Uterus (tissue), 2 donors: ENCODE measurements at regions not wholly inside any gene's neighbourhood (a gene's known extent, or its start where the extent isn't known, plus 50 kb on each side); places are given as distances from the start of the nearest gene placed in this dataset.

Experiments
- CTCF ChIP-seq, 4 experiments: fragments of 200-600 bp in 2 of 4; fragments of 450-650 bp in 2 of 4; sonication (generic) in 2 of 4; IDR thresholded peaks; one replicate each; pipeline ENCODE4 v1.5.1; 2016 to 2019; ENCODE audit warnings: antibody characterized with exemption in 4 of 4, mild to moderate bottlenecking in 2 of 4, moderate library complexity in 1 of 4
- POLR2A ChIP-seq, 2 donors: fragments of 450-650 bp; IDR thresholded peaks; one replicate each; pipeline ENCODE4 v1.6.1; 2016; ENCODE audit warnings: antibody characterized with exemption in 2 of 2, mild to moderate bottlenecking in 1 of 2, moderate library complexity in 1 of 2

GRCh38 chr18:39886136-39886535, 2068.9 kb upstream of the PIK3C3 start:
- TF ChIP-seq CTCF (IDR thresholded peaks at IDR 0.05) (no peak), POLR2A (IDR thresholded peaks at IDR 0.05) (no peak)
